Forelimb muscle (tissue), 1 donor: ENCODE measurements at regions not wholly inside any gene's neighbourhood (a gene's known extent, or its start where the extent isn't known, plus 50 kb on each side); places are given as distances from the start of the nearest gene placed in this dataset.

ENCODE experiments used
- DNase-seq: peaks from one replicate; pipeline ENCODE4 v3.0.0-alpha.2; 2013; ENCODE audit warnings: low read depth

GRCh38 chr3:68306571-68306970 lies 625.8 kb downstream of the TAFA4 start:
- DNase-seq: peak; percentile 13

GRCh38 chr3:68295457-68295856 lies 636.9 kb downstream of the TAFA4 start:
- no peak for DNase-seq

GRCh38 chr3:68290333-68290732 lies 635.9 kb upstream of the SUCLG2 start:
- DNase-seq: no peak

- DNase-seq: no peak
These were observed 633.7 kb upstream of the SUCLG2 start for GRCh38 chr3:68288085-68288484.

- no peak for DNase-seq
These were observed 632.7 kb upstream of the SUCLG2 start for GRCh38 chr3:68287101-68287500.

- DNase-seq: no peak
These were observed 619.9 kb upstream of the SUCLG2 start for GRCh38 chr3:68274286-68274685.

- no peak for DNase-seq
These were observed 616.7 kb upstream of the SUCLG2 start for GRCh38 chr3:68271145-68271544.

- no peak for DNase-seq
These were observed 602.3 kb upstream of the SUCLG2 start for GRCh38 chr3:68256635-68257223.

GRCh38 chr3:68249265-68249664 lies 594.9 kb upstream of the SUCLG2 start:
- DNase-seq: no peak

GRCh38 chr3:68242606-68243005 lies 588.2 kb upstream of the SUCLG2 start:
- no peak for DNase-seq

GRCh38 chr3:68239542-68239941 lies 585.1 kb upstream of the SUCLG2 start:
- DNase-seq: no peak

GRCh38 chr3:68234076-68234780 lies 579.8 kb upstream of the SUCLG2 start:
- no peak for DNase-seq

- DNase-seq: no peak
These were observed 574.4 kb upstream of the SUCLG2 start for GRCh38 chr3:68228856-68229255.

- DNase-seq: no peak
These were observed 566.4 kb upstream of the SUCLG2 start for GRCh38 chr3:68220832-68221231.

GRCh38 chr3:68211637-68212036 lies 557.2 kb upstream of the SUCLG2 start:
- DNase-seq: no peak

GRCh38 chr3:68210635-68211034 lies 556.2 kb upstream of the SUCLG2 start:
- DNase-seq: no peak

GRCh38 chr3:68207327-68207726 lies 552.9 kb upstream of the SUCLG2 start:
- no peak for DNase-seq

- DNase-seq: no peak
These were observed 552.2 kb upstream of the SUCLG2 start for GRCh38 chr3:68206524-68207117.

- DNase-seq: no peak
These were observed 532.3 kb upstream of the SUCLG2 start for GRCh38 chr3:68186733-68187132.

- DNase-seq: no peak
These were observed 522.2 kb upstream of the SUCLG2 start for GRCh38 chr3:68176600-68176999.

- DNase-seq: no peak
These were observed 518.7 kb upstream of the SUCLG2 start for GRCh38 chr3:68173012-68173634.

- DNase-seq: no peak
These were observed 517.6 kb upstream of the SUCLG2 start for GRCh38 chr3:68172039-68172438.

- no peak for DNase-seq
These were observed 509.6 kb upstream of the SUCLG2 start for GRCh38 chr3:68163968-68164367.
